NCI-H2171 treated with DMSO at 0.1 percent for 48 hours (cell line): ENCODE measurements at regions not wholly inside any gene's neighbourhood (a gene's known extent, or its start where the extent isn't known, plus 50 kb on each side); places are given as distances from the start of the nearest gene placed in this dataset.
A peak's percentile ranks its signal among the peaks of the same experiment; 100 is the strongest.
"Not testable (repeated sequence)": the region's sequence is repeated elsewhere in the genome, so short reads cannot be mapped to it uniquely, and the experiment has no call there.

Experiments
- DNase-seq: peaks from one replicate; lab custom pipeline; 2025; lab: John Stamatoyannopoulos, UW

DNA sequence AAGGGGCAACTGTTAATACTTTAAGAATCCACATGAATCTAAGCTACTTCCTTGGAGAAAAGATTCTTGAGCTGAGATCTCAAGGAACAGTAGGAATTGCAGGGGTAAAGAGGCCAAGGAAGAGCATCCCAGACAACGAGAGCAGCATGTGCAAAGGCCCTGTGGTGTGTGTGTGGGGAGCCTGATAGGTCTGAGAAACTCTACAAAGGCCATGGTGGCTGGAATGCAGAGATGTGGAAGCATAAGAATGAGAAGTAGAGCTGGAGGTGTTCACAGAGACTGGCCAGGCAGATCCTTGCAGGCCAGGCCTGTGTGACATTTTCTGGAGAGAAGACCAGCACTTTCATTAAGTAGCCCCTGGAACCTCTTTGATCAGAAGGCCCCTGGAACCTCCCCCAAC, 105.8 kb upstream of the GRK3 start:
- not testable (repeated sequence) for DNase-seq

DNA sequence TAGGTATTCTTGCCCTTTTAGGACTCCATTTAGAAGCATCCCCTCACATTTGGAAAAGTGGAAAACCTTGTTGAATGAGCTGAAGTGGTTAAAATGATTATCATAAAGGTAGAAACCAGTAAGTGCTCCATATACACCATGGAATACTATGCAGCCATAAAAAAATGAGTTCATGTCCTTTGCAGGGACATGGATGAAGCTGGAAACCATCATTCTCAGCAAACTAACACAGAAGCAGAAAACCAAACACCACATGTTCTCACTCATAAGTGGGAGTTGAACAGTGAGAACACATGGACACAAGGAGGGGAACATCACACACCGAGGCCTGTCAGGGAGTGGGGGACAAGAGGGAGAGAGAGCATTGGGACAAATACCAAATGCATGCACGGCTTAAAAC, 103.8 kb upstream of the GRK3 start:
- not testable (repeated sequence) for DNase-seq

DNA sequence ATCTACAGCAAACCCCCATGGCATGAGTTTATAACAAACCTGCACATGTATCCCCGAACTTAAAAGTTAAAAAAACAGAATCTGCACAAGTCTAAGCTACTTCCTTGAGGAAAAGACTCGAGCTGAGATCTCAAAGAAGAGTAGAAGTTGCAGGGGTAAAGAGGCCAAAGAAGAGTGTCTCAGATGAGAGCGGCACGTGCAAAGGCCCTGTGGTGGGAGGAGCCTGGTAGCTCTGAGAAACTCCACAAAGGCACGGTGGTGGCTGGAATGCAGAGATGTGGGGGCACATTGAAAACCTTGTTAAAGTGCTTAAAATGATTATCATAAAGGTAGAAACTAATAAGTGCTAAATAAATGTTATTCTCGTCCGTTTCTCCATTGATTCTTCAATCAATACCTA, 103.2 kb upstream of the GRK3 start:
- no peak for DNase-seq

DNA sequence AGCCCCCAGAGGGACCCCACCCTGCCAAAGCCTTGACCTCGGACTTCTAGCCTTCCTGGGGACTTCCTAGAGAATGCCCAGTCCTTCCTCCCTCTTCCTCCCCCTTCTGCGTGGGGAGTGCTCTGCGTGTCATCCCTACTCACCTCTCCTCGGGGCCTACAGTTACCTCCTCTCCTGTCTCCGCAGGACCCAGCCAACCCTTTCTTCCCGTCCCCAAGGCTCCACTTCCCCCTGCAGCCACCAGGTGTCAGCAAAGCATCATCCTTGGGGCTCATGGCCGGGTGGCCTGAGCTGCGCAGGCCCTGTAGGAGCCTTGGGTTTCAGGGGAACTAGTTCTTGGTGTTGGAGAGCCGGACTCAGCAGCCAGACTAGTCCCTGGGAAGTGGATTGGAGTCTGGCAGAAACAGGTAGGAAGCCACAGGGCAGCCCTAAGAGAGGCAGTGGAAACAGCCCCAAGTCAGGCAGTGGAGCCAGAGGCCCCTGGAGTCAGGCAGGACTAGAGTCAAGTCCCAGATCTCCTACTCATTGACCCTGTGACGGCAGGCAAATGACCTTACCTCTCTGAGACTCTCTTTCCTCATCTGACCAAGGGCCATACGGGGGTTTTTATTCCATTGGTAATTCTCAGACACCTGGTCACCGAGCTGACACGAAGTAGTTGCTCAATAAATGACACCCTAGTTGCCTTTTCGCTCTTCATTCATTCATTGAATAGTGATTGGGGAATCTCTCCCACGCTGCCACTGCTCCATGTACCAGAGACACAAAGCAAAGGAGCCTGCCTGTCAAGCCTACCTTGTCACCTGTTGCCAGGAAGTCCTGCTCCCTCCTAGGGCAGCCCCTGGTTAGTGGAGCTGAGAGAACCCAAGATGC, 101.8 kb upstream of the GRK3 start:
- peak; percentile 57 for DNase-seq

DNA sequence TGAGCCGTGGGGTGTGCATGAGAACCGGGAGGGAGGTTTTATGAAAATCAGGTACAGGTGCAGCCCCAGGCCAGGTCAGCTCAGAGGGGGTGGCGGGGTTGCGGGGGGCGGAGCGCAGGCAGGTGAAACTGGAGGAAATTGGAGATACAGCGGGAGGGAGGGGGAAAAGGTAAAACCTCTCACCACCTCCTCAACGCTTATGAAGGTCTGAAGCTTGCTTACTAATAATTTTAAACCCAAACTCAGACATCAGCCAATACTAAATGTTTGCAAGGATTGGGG, 101.2 kb upstream of the GRK3 start:
- not testable (repeated sequence) for DNase-seq

DNA sequence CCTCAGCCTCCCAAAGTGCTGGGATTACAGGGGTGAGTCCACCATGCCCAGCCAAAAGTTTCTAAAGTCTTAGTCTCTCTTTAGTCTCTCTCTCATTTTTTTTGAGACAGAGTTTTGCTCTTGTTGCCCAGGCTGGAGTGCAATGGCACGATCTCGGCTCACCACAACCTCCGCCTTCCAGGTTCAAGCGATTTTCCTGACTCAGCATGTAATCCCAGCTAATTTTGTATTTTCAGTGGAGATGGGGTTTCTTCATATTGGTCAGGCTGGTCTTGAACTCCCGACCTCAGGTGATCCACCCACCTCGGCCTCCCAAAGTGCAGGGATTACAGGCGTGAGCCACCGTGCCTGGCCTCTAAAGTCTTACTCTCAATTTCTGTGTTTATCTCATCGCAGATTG, 100.1 kb upstream of the GRK3 start:
- DNase-seq, result not testable (repeated sequence)

DNA sequence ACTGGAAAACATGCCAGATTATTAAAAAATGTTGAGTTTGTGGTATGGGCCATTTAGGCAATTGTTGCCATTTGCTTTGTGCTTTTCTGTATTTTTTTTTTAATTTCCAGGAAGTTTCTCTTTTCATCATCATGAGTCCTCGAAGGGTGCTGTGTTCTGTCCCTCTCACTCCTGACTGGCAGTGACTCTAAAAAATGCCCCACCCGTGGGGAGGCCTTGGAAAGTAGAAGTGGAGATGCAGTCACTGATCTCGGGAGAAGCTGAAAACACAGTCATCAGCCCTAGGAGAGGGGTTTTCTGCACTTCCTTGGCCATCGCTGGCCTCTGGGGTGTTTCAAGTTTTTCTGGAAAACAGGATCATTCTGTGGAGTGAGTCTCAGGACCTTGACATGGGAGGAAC, 98.5 kb upstream of the GRK3 start:
- no peak for DNase-seq

DNA sequence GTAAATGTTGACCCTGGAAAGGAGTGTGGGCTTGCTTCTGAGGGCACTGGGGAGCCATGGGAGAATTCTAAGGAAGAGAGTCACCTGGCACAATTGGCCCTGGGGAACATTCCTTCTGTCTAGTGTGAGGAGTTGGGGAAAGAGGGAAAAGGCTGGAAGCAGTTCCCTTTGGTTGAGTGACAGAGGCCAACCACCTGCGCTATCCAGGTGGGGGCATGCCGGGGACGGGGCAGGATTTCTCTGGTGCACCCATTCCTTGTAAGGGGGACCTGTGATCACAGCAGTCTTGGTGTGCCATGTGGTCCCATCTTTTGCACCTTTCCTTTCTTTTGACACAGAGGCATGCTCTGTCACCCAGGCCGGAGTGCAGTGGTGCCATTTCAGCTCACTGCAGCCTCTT, 92.1 kb upstream of the GRK3 start:
- no peak for DNase-seq

DNA sequence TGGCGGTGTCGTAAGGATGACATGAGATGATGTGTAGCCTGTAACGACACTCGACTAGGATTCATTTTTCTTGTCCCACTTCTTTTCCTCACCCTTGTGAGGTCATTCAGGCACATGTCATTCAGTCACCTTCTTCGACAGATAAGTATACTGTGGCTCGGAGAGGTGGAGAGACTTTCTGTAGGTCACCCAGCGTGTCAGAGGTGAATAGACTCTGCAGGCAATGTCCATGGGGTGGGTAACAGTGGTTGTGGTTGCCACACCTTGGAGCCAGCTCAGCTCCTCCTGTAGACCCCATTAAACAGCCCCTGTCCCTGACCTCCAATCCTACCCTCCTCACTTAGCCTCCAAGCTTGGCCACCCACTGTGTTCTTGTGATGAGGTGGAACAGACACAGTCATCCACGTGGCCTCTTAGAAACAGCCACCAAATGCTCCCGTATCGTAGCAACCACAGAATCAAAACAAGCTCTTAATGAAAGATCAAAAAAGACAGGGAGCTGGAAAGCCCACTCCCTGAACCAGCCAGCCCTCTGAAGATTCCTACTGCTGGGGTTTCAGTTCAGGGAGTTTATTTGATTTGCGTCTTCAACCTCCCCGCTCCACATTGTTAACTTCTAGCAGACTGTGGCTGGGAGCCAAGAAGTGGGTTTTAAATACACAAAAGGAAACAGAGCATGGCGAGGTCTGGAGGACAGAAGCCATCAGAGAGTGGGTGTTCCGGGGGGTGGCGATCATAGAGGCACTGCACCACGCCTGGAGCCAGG, 89.0 kb upstream of the GRK3 start:
- DNase-seq, result peak; percentile 54

DNA sequence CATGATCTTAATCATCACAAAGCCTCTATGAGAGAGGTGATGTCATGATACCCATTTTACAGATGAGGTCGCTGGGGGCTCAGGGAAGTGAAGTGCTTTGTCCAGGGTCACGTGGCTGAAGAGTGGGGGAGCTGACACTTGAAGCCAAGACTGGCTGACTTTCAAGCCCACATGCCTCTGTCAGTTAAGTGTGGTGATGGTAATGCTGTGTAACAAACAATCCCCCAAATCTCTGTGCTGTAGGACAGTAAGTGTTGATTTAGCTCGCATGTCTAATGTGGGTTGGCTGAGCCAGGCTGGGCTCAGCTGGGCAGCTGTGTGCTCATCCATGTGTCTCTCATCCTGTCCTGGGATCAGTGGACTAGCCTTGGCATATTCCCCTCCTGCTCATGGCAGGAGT, 87.1 kb upstream of the GRK3 start:
- DNase-seq, result no peak

DNA sequence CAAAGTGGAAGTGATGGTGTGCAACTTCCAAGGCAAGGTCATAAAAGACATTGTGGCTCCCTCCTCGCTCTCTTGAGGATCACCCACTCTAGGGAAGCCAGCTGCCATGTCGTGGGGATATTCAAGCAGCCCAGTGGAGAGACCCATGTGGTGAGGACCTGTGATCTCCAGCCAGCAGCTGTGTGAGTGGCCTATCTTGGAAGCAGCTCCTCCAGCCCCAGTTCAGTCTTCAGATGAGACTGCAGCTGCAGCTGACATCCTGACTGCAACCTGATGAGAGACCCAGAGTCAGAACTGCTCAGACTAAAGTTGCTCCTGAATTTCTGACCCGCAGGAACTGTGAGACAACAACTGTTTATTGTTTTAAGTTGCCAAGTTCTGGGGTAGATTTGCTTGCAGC, 86.4 kb upstream of the GRK3 start:
- no peak for DNase-seq

DNA sequence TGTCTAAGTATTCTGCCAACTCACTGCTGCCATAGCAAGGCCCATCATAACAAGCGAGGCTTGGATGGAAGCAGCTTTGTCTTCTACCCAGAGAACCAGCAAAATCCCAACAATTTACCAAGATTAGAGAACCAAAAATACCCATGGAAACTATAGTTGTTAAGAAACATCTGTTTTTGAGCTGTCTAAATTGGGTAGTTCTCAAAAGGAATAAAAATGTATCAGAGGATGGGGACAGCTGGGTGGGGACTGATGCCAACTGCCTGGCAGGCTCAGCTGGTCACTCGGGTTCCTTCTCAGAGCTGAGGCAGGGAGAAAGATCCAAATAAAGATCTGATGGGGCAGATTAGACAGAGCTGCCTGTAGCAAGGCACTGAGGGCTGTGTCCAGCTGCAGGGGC, 85.9 kb upstream of the GRK3 start:
- DNase-seq, result no peak

DNA sequence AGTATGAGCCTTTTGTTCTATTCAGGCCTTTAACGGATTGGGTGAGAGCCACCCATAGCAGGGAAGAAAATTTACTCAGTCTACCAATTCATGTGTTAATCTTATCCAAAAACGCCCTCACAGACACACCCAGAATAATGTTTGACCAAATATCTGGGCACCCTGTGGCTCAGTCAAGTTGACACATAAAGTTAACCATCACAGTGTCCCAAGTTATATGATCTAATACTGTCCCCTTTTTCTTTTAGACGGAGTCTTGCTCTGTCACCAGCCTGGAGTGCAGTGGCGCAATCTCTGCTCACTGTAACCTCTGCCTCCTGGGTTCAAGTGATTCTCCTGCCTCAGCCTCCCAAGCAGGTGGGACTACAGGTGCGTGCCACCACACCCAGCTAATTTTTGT, 83.6 kb upstream of the GRK3 start:
- DNase-seq, result not testable (repeated sequence)

DNA sequence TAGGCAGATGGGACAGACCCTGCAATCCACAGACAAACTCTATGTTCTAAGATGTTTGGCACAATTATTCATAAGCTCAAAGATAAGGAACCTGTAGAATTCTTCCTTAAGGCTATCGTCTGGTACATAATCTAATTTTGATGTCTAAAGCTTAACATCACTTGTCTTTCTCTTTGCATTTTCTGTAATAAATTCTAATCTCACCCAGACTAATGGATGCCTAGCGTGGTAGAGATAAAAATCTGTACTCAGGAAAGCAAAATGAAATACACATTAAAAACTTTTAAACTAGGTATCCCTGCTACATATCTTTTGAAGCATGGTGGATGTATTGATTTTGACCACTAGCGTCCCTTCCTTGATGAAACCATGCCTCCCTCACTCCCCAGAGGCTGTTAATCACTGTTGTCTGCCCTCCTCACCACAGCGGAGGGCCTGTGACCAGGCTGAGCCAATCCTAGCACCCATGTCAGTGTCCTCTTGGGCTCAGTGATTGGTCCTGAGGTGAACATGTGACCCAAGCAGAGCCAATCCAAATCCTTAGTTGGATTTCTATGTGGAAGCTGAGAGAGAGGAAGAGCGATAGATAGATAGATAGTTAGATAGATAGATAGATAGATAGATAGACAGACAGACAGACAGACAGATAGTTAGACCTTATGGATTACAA, 82.2 kb upstream of the GRK3 start:
- peak; percentile 25 for DNase-seq

DNA sequence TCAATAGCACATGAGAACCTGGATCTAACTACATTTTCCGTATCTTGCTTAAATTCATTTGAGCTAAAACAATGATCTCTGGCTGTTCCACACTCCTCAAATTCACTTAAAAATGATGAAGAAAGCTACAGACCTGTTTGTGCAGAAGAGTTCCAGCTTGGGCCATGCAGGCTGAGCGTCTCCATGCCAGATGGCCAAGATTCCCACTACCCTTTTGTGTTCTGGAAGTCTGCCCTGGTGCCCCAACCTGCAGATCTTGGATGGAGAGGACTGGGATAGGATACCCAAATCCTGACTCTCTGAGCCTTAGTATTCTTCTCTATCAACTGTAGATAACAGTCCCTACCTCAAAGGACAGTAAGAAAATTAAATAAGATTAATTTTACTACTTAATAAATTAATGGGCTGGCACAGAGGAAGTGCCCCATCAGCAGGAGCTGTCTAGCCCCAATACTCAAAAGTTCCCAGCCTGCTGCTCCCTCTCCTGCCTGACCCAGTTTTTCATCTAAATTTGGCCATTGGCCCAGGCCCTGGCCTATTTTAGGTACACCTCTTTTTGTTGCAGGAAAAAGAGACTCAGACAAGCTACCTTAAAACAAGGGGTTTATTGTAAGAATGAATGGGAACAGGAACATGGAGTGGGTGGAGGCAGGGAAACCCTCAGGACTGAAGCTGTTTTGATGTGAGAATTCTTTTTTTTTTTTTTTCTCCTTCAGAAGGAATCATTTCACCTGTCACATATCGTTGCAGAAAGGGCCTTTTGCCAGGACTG, 81.4 kb upstream of the GRK3 start:
- peak; percentile 23 for DNase-seq

DNA sequence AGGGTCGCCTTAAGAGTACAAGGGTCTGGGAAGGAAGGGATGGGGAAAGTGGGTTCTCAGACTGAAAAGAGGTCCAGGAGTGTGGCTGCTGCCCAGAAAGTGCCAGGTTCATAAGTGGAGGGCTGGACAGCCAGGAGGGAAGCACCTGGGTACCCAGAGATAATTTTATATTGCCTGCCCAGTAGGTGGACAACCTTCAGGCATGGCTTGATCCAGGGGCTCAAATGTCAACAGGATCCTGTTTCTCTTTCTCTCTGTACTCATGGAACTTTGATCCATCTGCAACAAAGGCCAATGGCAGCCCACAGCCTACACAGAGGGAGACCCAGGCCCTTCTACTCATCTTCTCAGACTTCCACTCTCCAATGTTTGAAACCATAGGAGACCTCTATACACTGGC, 80.5 kb upstream of the GRK3 start:
- no peak for DNase-seq

DNA sequence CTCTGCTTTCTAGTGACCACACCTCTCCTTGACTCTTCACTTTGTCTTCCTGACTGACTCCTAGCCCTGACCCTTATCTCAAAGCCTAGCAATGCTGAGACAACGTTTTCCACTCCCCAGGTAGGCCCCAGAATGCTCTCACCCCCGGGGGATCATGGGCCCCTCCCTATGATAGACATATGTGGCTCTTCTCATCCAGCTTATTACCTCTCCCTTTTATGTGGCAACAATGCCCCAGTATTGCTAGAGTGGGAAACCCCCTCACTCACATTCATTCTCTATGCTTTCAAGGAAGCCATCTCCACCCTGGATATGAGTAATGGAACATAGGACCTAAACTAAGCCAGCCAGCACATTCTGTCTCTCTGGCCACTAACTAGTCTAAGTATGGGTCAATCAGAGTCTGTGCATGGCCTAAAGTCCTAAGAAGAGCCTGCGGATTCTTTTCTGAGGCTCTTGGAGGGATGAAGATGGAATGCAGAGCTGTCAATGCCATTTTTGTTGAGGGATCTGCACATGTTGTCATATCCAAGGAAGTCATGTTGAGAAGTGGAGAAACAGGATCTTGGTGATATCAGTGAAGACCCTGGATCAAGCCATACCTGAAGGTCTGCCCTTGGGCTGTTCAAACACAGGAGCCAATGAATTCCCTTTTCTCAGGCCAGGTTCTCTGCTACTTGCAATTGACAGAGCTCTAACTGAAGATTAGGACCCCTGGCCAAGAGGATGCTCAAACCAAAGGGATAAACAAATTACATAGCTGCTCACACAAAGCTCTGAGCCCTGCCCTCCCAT, 79.8 kb upstream of the GRK3 start:
- no peak for DNase-seq

DNA sequence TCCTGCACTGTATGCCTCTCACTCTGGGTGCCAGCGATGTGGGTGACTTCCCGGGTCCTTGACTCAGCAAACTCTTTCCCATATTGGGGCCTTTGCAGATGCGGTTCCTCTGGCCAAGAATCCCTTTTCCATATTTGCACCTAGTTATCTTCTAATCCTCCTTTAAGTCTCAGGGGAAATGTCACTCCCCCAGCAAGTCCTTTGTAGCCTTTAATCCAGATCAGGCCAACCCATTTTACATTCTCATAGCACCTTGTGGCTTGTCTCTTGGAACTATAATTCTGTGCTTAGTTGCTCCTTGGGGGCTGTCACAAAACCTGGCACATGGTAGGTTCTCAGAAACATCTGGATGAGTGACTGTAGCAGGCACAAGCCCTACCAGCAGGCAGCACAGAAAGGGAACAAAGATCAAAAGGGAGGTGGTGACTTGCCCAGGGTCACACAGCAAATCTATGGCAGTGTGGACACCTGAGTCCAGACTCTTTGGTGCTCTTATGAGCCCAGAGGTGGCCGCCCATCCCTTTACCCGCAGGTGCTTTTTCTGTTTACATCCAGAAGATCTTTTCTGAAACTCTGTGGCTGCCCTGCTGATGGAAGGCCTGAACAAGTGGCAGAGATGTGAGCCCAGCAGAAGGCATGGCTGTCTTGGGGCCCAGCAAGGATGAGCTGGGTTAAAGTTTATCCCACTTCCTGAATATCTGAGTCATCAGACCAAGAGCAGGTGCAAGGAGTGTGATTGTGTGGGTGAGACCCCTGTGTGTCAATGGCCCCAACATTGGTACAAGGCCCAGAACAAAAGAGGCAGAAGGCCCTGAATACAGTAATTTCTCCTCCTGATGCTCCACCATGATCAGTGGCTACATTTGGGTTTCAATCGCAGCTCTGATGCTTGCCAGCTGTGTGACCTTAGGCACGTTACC, 78.6 kb upstream of the GRK3 start:
- no peak for DNase-seq

DNA sequence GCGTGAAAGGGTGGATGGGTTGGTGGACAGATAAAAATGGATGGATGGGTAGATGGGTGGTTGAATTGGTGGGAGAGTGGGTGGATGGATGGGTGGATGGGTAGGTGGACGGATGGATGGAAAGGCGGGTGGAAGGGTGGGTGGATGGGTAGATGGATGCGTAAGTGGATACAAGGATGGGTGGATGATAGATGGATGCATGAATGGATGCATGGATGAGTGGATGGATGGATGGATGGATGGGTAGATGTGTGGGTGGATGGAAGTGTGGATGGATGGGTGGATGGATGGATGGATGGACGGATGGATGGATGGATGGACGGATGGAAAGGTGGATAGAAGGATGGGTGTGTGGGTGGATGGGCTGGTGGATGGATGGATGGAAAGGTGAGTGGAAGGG, 77.0 kb upstream of the GRK3 start:
- DNase-seq, result no peak

DNA sequence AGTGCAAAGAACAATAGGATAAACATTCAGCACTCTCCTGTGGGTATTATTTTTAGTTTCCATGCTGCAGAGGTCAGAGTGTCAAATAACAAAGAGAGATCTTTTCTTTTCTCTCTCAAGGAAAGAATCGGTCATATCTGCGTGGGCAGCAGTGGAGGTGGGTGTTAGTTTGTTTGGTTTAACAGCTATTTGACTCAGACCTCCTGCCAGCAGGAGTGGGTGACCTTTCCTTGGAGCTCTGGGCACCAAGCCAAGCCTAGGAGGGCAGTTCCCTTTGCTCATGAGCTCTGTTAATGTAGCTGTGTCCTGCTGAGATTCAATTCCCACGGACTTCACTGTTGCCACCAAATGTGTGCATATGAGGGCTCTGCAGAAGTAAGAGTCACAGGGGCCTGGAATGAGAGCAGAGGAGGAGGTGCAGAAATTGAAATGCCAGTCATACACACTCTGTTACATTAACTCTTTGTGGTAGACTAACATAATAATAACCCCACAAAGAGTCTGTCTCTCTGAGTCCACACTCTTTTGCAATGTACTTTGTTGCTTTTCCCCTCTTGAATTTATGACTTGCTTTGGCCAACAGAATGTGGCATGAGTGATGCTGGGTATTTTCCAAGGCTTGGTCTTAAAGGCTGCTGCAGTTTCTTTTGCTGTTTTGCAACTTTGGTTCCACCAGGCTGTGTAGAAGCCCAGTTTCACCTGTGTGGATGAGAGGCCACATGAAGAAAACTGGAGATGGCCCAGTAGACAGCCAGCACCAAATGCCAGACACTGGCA, 76.0 kb upstream of the GRK3 start:
- peak; percentile 44 for DNase-seq
